Activated naive CD8-positive, alpha-beta T cell treated with anti-CD3 and anti-CD28 coated beads, Interleukin-2, amount 10 ng/mL, durations not matched to agents 7 days and 5 days (primary cell): ENCODE measurements at regions not wholly inside any gene's neighbourhood (a gene's known extent, or its start where the extent isn't known, plus 50 kb on each side); places are given as distances from the start of the nearest gene placed in this dataset.

Source experiments
- ATAC-seq: fragments of 150-1000 bp; cut with Tn5 transposase; one replicate; pipeline ENCODE4 v1.10.0; 2021; ENCODE audit warnings: low read depth, moderate library complexity
- POLR2A ChIA-PET: fragments of 350-600 bp; sonication (Branson Sonifier 250); formaldehyde crosslinking; loops from one replicate; lab custom pipeline; 2021; ENCODE audit warnings: antibody characterized with exemption; lab: Charles Lee
- DNase-seq: peaks from one replicate; pipeline ENCODE4 v3.0.0; 2021
- H3K27ac Mint-ChIP-seq: one replicate; pipeline ENCODE4 v1.8.0; 2022; ENCODE audit warnings: mild to moderate bottlenecking, mixed read lengths
- H3K27me3 Mint-ChIP-seq: one replicate; pipeline ENCODE4 v1.8.0; 2022; ENCODE audit warnings: mild to moderate bottlenecking, moderate library complexity, mixed read lengths
- H3K36me3 Mint-ChIP-seq: one replicate; pipeline ENCODE4 v1.8.0; 2021; ENCODE audit warnings: mild to moderate bottlenecking, mixed read lengths
- H3K4me1 Mint-ChIP-seq: one replicate; pipeline ENCODE4 v1.8.0; 2021; ENCODE audit warnings: mixed read lengths
- H3K4me3 Mint-ChIP-seq: one replicate; pipeline ENCODE4 v1.8.0; 2022; ENCODE audit warnings: mild to moderate bottlenecking, moderate library complexity, mixed read lengths
- H3K9me3 Mint-ChIP-seq: one replicate; pipeline ENCODE4 v1.8.0; 2021; ENCODE audit warnings: mixed read lengths

DNA sequence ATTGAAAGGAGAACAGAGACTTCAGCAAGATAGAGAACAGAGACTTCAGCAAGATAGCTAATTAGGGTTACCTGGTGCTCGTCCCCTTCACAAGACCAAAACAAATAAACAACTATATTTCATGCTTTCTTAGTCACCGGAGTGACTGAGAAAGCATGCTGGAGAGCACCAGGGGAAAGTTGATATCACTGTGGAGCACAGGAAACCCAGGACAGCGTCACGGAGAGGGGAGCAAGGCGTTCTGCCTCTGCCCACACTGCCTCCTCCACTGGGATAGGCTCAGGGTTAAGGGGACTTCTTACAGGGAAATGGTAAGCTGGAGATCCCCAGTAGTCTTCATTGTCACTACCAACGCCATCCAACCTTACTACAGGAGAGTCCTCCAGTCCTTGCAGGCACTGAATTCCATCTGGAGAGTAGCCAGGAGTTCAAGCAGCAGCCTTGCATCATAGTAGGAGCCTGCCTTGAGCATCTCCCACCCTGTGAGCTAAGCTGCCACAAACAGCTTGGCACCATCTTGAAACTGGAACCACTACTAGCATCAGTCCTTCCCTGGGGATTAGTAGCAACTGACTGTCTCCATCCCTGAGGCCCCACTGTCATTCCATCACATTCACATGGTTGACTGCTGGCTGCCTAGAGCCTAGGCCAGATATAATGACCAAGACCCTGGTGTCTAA, 239.4 kb downstream of the PLPP3 start:
- Mint-ChIP-seq H3K36me3 (no peaks in the 10 kb centered on the region), H3K9me3 (peaks cover 5% of the 10 kb centered on the region), H3K4me3 (no peak overlapping the region), H3K27ac (no peak overlapping the region), H3K27me3 (peaks cover 2% of the 10 kb centered on the region), H3K4me1 (no peaks in the 10 kb centered on the region)
- ATAC-seq (no peak), DNase-seq (no peak)
- POLR2A ChIA-PET = no interaction called here

DNA sequence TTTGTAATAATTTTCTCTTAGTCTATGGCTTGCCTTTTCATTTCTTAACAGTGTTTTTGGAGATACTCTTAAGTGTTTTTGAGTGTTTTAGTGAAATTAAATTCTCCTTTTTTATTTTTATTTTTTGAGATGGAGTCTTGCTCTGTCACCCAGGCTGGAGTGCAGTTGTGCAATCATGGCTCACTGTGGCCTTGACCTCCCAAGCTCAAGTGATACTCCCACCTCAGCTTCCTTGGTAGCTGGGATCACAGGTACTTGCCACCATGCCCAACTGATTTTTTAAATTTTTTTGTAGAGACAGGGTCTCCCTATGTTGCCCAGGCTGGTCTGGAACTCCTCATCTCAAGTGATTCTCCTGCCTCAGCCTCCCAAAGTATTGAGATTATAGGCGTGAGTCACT, 240.3 kb downstream of the PLPP3 start:
- Mint-ChIP-seq H3K36me3 (no peaks in the 10 kb centered on the region), H3K9me3 (peaks cover 3% of the 10 kb centered on the region), H3K27me3 (no peaks in the 10 kb centered on the region), H3K27ac (no peak overlapping the region), H3K4me1 (no peaks in the 10 kb centered on the region), H3K4me3 (no peak overlapping the region)
- ATAC-seq (no peak), DNase-seq (no peak)
- POLR2A ChIA-PET = no interaction called here

DNA sequence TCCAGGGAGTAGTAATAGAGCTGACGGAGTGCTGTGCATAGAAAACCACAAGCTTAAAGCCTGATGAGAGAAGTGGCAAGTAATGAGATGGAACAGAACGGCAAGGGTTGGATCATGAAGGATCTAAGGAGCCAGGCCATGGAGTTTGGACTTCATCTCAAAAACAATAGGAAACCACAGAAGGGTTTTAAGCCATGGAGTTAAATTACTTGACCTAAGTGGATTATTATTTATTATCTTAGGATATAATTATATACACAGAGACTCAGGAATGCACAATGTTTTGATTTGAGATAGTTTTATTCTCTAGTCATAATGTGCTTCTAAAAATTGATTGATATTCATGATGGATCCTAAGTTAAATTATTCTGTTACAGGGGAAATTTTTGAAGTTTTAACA, 242.4 kb downstream of the PLPP3 start:
- POLR2A ChIA-PET = no interaction called here
- no peaks in the 10 kb centered on the region for H3K4me1 Mint-ChIP-seq
- DNase-seq (no peak), ATAC-seq (no peak)
- no peak overlapping the region for H3K4me3 Mint-ChIP-seq
- no peaks in the 10 kb centered on the region for H3K27me3 Mint-ChIP-seq
- H3K36me3 Mint-ChIP-seq = no peaks in the 10 kb centered on the region
- H3K27ac Mint-ChIP-seq = no peak overlapping the region
- peaks cover 3% of the 10 kb centered on the region for H3K9me3 Mint-ChIP-seq

- DNase-seq (no peak), ATAC-seq (no peak)
- Mint-ChIP-seq H3K9me3 (peaks cover 3% of the 10 kb centered on the region), H3K4me1 (peaks cover 2% of the 10 kb centered on the region), H3K4me3 (no peak overlapping the region), H3K27ac (no peak overlapping the region), H3K27me3 (no peaks in the 10 kb centered on the region), H3K36me3 (no peaks in the 10 kb centered on the region)
- POLR2A ChIA-PET = no interaction called here
Observed at GRCh38 chr1:56335394-56335793, 244.0 kb downstream of the PLPP3 start.

GRCh38 chr1:56334047-56334446, 245.3 kb downstream of the PLPP3 start:
- H3K4me1 Mint-ChIP-seq = peaks cover 4% of the 10 kb centered on the region
- POLR2A ChIA-PET = no interaction called here
- no peaks in the 10 kb centered on the region for H3K27me3 Mint-ChIP-seq
- H3K9me3 Mint-ChIP-seq = peaks cover 3% of the 10 kb centered on the region
- no peak overlapping the region for H3K4me3 Mint-ChIP-seq
- ATAC-seq = no peak
- H3K36me3 Mint-ChIP-seq = no peaks in the 10 kb centered on the region
- DNase-seq = no peak
- H3K27ac Mint-ChIP-seq = no peak overlapping the region

DNA sequence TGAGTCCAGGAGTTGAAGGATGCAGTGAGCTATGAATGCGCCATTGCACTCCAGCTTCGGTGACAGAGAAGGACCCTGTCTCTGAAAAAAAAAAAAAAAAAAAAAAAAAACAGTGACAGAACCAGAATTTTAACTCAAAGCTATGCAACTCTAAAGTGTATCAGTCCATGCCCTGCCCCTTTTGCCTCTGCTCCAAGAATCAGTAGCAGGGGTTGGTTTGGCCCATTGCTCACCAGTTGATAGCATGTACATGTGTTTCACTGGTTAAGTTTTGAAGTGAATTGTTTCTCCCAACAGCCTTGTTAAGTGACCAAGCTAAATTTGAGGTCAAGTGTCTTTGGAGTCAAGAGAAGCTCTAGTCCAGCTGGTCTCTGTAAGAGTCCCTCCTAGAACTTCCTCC, 245.9 kb downstream of the PLPP3 start:
- no peaks in the 10 kb centered on the region for H3K36me3 Mint-ChIP-seq
- POLR2A ChIA-PET = no interaction called here
- ATAC-seq (no peak), DNase-seq (no peak)
- H3K4me3 Mint-ChIP-seq = no peak overlapping the region
- H3K4me1 Mint-ChIP-seq = peaks cover 6% of the 10 kb centered on the region
- H3K9me3 Mint-ChIP-seq = peaks cover 3% of the 10 kb centered on the region
- no peak overlapping the region for H3K27ac Mint-ChIP-seq
- no peaks in the 10 kb centered on the region for H3K27me3 Mint-ChIP-seq

- Mint-ChIP-seq H3K4me3 (no peak overlapping the region), H3K9me3 (peaks cover 3% of the 10 kb centered on the region), H3K36me3 (no peaks in the 10 kb centered on the region), H3K27ac (no peak overlapping the region), H3K4me1 (peaks cover 6% of the 10 kb centered on the region), H3K27me3 (no peaks in the 10 kb centered on the region)
- DNase-seq = no peak
- ATAC-seq = no peak
- POLR2A ChIA-PET = no interaction called here
Observed at GRCh38 chr1:56331892-56332567, 247.3 kb downstream of the PLPP3 start.

DNA sequence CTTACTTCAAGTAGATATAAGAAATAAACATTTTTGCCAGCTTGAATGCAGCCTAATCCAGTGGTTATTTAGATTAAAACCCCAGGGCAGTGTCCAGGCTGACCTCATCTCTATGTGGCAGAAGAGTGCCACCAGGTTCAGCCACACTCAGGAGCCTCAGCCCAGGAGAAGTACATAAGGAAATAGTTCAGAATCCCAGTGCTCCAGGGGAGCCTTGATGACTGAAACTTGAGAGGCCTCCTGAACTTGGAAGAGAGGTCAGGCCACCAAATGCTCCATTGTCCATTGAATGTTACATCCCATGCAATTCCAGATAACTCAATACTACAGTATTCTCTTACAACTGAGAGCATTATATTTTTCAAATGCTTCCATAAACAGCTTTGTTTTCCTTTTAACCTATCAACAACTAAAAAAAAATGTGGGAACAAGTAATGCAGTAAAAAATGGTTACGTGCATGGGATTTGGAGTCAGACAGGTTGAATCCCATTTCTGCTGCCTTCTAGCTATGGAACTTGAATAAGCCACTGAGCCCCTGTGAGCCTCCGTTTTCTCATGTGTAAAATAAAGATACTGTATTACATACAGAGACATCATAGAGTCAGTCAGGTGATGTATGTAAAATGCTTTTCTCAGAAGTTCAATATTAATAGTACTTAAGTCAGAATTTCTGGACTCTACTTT, 248.0 kb downstream of the PLPP3 start:
- H3K9me3 Mint-ChIP-seq = peaks cover 3% of the 10 kb centered on the region
- peaks cover 6% of the 10 kb centered on the region for H3K4me1 Mint-ChIP-seq
- no peaks in the 10 kb centered on the region for H3K27me3 Mint-ChIP-seq
- POLR2A ChIA-PET = no interaction called here
- no peak overlapping the region for H3K27ac Mint-ChIP-seq
- no peak for ATAC-seq
- no peaks in the 10 kb centered on the region for H3K36me3 Mint-ChIP-seq
- DNase-seq = no peak
- no peak overlapping the region for H3K4me3 Mint-ChIP-seq

- Mint-ChIP-seq H3K27me3 (no peaks in the 10 kb centered on the region), H3K27ac (no peak overlapping the region), H3K9me3 (no peaks in the 10 kb centered on the region), H3K36me3 (no peaks in the 10 kb centered on the region), H3K4me3 (no peak overlapping the region), H3K4me1 (peaks cover 6% of the 10 kb centered on the region)
- POLR2A ChIA-PET = no interaction called here
- DNase-seq (no peak), ATAC-seq (no peak)
Observed at GRCh38 chr1:56330391-56331026, 248.9 kb downstream of the PLPP3 start.

DNA sequence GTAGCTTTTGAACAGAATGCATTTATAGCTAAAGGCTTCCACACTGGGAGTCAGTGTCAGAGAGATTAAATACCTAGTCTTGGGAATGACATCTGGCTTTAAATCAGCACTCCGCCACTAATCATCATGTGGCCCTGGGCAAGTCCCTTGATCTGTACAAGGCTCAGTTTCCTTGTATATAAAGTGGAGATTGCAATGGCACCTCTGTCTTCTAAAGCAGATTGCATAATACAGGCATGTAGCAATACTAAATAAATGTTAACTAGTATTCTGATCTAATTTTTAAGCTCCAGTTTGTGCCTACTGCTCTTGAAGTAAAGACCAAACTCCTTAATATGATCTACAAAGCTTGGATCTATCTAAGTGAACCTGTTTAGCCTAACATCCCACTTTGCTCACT, 249.4 kb downstream of the PLPP3 start:
- Mint-ChIP-seq H3K27me3 (no peaks in the 10 kb centered on the region), H3K4me1 (peaks cover 6% of the 10 kb centered on the region)
- POLR2A ChIA-PET = no interaction called here

DNA sequence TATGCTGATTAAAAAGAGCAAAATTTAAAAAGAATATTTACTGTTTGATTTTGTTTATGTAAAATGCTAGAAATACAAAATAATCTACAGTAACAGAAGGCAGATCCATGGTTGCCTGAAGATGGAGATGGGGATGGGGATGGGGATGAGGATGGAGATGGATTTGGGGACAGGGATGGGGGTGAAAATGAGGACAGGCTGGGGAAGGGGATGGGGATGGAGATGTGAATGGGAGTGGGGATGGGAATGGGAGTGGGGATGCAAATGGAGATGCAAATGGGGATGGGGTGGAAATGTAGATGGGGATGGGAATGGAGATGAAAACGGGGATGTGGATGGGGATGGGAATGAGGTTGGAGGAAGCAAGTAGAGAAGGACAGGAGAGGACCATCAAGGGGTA, 252.2 kb downstream of the PLPP3 start:
- no peaks in the 10 kb centered on the region for H3K36me3 Mint-ChIP-seq
- DNase-seq (no peak), ATAC-seq (no peak)
- H3K4me3 Mint-ChIP-seq = no peak overlapping the region
- H3K27ac Mint-ChIP-seq = no peak overlapping the region
- H3K4me1 Mint-ChIP-seq = peaks cover 6% of the 10 kb centered on the region
- no peaks in the 10 kb centered on the region for H3K9me3 Mint-ChIP-seq
- POLR2A ChIA-PET = no interaction called here
- H3K27me3 Mint-ChIP-seq = no peaks in the 10 kb centered on the region

More for the DNA sequence above, 249.4 kb downstream of the PLPP3 start:
- Mint-ChIP-seq H3K36me3 (no peaks in the 10 kb centered on the region), H3K9me3 (no peaks in the 10 kb centered on the region), H3K27ac (no peak overlapping the region), H3K4me3 (no peak overlapping the region)
- no peak for ATAC-seq
- DNase-seq = no peak

GRCh38 chr1:56326056-56326455, 253.3 kb downstream of the PLPP3 start:
- POLR2A ChIA-PET = no interaction called here
- H3K36me3 Mint-ChIP-seq = no peaks in the 10 kb centered on the region
- H3K27ac Mint-ChIP-seq = no peak overlapping the region
- no peak overlapping the region for H3K4me3 Mint-ChIP-seq
- H3K4me1 Mint-ChIP-seq = peaks cover 6% of the 10 kb centered on the region
- H3K9me3 Mint-ChIP-seq = no peaks in the 10 kb centered on the region
- H3K27me3 Mint-ChIP-seq = no peaks in the 10 kb centered on the region
- no peak for DNase-seq
- no peak for ATAC-seq

DNA sequence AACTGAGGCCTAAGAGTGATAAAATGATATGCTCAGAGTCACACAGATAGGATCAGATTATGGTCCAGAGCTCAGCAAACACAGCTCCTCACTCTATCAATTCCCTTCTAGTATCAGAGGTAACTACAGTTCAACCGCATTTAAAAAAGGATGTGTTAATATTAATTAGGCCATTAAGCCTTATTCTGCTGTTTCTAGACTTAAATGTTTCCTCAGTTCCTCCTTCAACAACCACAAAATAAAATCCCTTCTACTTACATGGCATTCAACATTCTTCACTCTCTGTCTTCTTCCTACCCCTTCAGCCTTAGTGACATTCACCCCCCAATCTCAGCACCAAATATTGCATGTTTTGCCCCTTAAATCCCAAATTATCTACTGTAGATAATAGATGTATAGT, 254.9 kb downstream of the PLPP3 start:
- Mint-ChIP-seq H3K27me3 (no peaks in the 10 kb centered on the region), H3K4me3 (no peak overlapping the region), H3K27ac (no peak overlapping the region), H3K9me3 (no peaks in the 10 kb centered on the region), H3K36me3 (no peaks in the 10 kb centered on the region), H3K4me1 (peaks cover 2% of the 10 kb centered on the region)
- DNase-seq (no peak), ATAC-seq (no peak)
- POLR2A ChIA-PET = no interaction called here
